ENCODE measurements at regions not wholly inside any gene's neighbourhood (a gene's known extent, or its start where the extent isn't known, plus 50 kb on each side); places are given as distances from the start of the nearest gene placed in this dataset.

- intact Hi-C loops (cut with DNase I): no loop called here
- H3K36me3 ChIP-seq: no peaks in the 10 kb centered on the region
- peak; percentile 90 for DNase-seq (ENCODE audit: extremely low spot score)
- H3K4me3 ChIP-seq: no peak overlapping the region
- H3K27ac ChIP-seq (replicated peaks in 1 of 4): no peak overlapping the region
- TF ChIP-seq EP300 (IDR thresholded peaks at IDR 0.05): no peak
- no peak for TF ChIP-seq CTCF (IDR thresholded peaks at IDR 0.05)
- TF ChIP-seq POLR2AphosphoS5 (IDR thresholded peaks at IDR 0.05): no peak
- no peak for TF ChIP-seq POLR2A (IDR thresholded peaks at IDR 0.05; ENCODE audit: low read depth)
- peaks cover 0 to 3% (median 0%) of the 10 kb centered on the region in 4 donors for H3K9me3 ChIP-seq
- WGBS: 93% methylated on average over 10 of the region's 10 CpGs
- H3K4me1 ChIP-seq: peaks cover 9 to 23% (median 21%) of the 10 kb centered on the region in 4 donors
- H3K27me3 ChIP-seq: peaks cover 0 to 7% (median 0%) of the 10 kb centered on the region in 4 donors
Observed at GRCh38 chr20:58053391-58054055, 174.9 kb downstream of the ANKRD60 start.

GRCh38 chr20:58051367-58051766 is 177.1 kb downstream of the ANKRD60 start:
- TF ChIP-seq CTCF (IDR thresholded peaks at IDR 0.05) (no peak), EP300 (IDR thresholded peaks at IDR 0.05) (no peak), POLR2AphosphoS5 (IDR thresholded peaks at IDR 0.05) (no peak), POLR2A (IDR thresholded peaks at IDR 0.05; ENCODE audit: low read depth) (no peak)
- Histone ChIP-seq H3K9me3 (peaks cover 0 to 3% (median 0%) of the 10 kb centered on the region in 4 donors), H3K4me3 (no peak overlapping the region), H3K4me1 (peaks cover 9 to 28% (median 19%) of the 10 kb centered on the region in 4 donors), H3K36me3 (no peaks in the 10 kb centered on the region), H3K27me3 (peaks cover 0 to 7% (median 0%) of the 10 kb centered on the region in 4 donors), H3K27ac (replicated peaks in 1 of 4) (no peak overlapping the region)
- 83% methylated on average over 1 of the region's 1 CpG for WGBS
- intact Hi-C loops (cut with DNase I): no loop called here
- no peak for DNase-seq (ENCODE audit: extremely low spot score)

GRCh38 chr20:58048096-58048702 is 180.3 kb downstream of the ANKRD60 start:
- no peak overlapping the region for H3K27ac ChIP-seq (replicated peaks in 1 of 4)
- peaks cover 0 to 15% (median 7%) of the 10 kb centered on the region in 4 donors for H3K4me1 ChIP-seq
- WGBS: 60% methylated on average over 3 of the region's 3 CpGs
- intact Hi-C loops (cut with DNase I): no loop called here
- no peak overlapping the region for H3K4me3 ChIP-seq
- peak; percentile 57 for DNase-seq (ENCODE audit: extremely low spot score)
- TF ChIP-seq EP300 (IDR thresholded peaks at IDR 0.05): no peak
- no peak for TF ChIP-seq CTCF (IDR thresholded peaks at IDR 0.05)
- no peak for TF ChIP-seq POLR2AphosphoS5 (IDR thresholded peaks at IDR 0.05)
- no peak for TF ChIP-seq POLR2A (IDR thresholded peaks at IDR 0.05; ENCODE audit: low read depth)
- H3K27me3 ChIP-seq: peaks cover 0 to 7% (median 0%) of the 10 kb centered on the region in 4 donors
- H3K9me3 ChIP-seq: peaks cover 0 to 3% (median 0%) of the 10 kb centered on the region in 4 donors
- H3K36me3 ChIP-seq: no peaks in the 10 kb centered on the region

GRCh38 chr20:58046311-58046710 is 182.1 kb downstream of the ANKRD60 start:
- Histone ChIP-seq H3K9me3 (no peaks in the 10 kb centered on the region), H3K4me3 (no peak overlapping the region), H3K36me3 (no peaks in the 10 kb centered on the region), H3K27ac (replicated peaks in 1 of 4) (no peak overlapping the region), H3K4me1 (peaks cover 0 to 19% (median 10%) of the 10 kb centered on the region in 4 donors), H3K27me3 (peaks cover 0 to 7% (median 0%) of the 10 kb centered on the region in 4 donors)
- WGBS: 94% methylated on average over 5 of the region's 5 CpGs
- TF ChIP-seq POLR2AphosphoS5 (IDR thresholded peaks at IDR 0.05): no peak
- TF ChIP-seq POLR2A (IDR thresholded peaks at IDR 0.05; ENCODE audit: low read depth): no peak
- no peak for TF ChIP-seq CTCF (IDR thresholded peaks at IDR 0.05)
- TF ChIP-seq EP300 (IDR thresholded peaks at IDR 0.05): no peak
- DNase-seq (ENCODE audit: extremely low spot score): peak; percentile 80
- intact Hi-C loops (cut with DNase I): no loop called here
